ENCODE measurements at regions not wholly inside any gene's neighbourhood (a gene's known extent, or its start where the extent isn't known, plus 50 kb on each side); places are given as distances from the start of the nearest gene placed in this dataset.
A peak's percentile ranks its signal among the peaks of the same experiment; 100 is the strongest.
"Not testable (repeated sequence)": the region's sequence is repeated elsewhere in the genome, so short reads cannot be mapped to it uniquely, and the experiment has no call there.

DNA sequence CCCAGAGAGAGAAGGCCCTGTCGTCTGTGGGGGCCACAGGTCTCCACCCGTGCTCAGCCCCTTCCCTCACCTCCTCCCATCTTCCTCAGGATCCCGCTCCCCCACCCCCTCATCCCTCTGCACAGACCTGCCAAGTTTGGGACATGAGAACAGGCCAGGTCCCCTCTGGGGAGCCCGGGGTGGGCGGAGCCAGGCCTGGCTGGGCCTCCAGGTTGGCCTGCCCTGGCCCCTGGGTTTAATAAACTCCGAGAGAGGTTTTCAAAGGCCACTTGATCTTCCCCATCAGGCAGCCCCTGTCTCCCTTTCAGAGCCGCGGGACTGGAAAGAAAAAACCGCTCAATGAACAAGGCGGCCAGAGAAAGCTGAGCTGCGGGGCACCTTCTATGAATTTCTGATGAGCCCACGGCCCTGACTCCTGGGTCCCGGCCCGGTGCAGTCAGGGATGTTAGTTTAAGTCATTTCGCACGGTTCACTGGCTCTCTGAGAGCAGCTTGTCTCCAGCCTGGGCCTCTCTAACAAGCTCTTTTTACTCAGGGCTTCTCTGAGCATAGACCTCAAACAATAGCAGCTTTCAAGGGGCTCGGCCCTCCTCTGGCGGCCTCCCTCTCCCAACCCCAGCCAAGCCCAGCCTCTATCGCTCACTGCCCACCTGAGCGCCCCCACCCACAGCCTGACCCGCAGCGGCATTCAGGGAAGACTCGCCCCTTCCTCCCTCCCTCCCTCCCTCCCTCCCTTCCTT lies 64.8 kb downstream of the RPUSD4 start:
- 59 to 70% (median 64%) methylated on average over 16 to 23 of the region's 23 CpGs for WGBS, 4 donors
- H3K4me3 ChIP-seq = no peak overlapping the region
- peaks cover 0 to 5% (median 0%) of the 10 kb centered on the region in 12 donors for H3K9me3 ChIP-seq
- ATAC-seq (no peak), DNase-seq (no peak)
- no peaks in the 10 kb centered on the region for H3K27me3 ChIP-seq
- no peak overlapping the region for H3K27ac ChIP-seq
- TF ChIP-seq POLR2A (IDR thresholded peaks at IDR 0.05) = no peak
- TF ChIP-seq, protein P1, sequence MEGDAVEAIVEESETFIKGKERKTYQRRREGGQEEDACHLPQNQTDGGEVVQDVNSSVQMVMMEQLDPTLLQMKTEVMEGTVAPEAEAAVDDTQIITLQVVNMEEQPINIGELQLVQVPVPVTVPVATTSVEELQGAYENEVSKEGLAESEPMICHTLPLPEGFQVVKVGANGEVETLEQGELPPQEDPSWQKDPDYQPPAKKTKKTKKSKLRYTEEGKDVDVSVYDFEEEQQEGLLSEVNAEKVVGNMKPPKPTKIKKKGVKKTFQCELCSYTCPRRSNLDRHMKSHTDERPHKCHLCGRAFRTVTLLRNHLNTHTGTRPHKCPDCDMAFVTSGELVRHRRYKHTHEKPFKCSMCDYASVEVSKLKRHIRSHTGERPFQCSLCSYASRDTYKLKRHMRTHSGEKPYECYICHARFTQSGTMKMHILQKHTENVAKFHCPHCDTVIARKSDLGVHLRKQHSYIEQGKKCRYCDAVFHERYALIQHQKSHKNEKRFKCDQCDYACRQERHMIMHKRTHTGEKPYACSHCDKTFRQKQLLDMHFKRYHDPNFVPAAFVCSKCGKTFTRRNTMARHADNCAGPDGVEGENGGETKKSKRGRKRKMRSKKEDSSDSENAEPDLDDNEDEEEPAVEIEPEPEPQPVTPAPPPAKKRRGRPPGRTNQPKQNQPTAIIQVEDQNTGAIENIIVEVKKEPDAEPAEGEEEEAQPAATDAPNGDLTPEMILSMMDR (IDR thresholded peaks at IDR 0.05) = no peak
- H3K4me1 ChIP-seq = peaks cover 0 to 8% (median 0%) of the 10 kb centered on the region in 12 donors
- intact Hi-C loops (cut with DNase I) = no loop called here
- no peaks in the 10 kb centered on the region for H3K36me3 ChIP-seq

DNA sequence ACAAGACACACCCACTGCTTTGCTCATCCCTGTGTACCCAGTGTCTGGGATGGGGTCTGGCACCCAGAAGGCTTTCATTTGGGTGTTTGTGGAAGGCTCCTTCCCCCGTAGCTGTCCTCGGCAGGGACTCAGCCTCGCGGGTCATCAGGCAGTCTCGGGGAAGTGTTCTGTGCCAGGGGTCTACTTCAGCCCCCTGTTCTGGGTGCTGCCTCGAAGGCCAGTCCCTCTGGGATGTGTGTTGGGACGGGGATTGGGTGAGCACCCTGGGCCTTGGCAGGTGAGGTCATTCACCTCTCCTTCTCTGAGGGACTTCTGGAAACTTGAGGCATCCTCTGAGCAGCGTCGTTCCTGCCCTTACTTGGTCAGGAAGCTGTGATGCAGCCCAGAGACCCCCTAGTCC lies 65.5 kb downstream of the RPUSD4 start:
- no peak overlapping the region for H3K27ac ChIP-seq
- H3K4me3 ChIP-seq = no peak overlapping the region
- no peak for ATAC-seq
- TF ChIP-seq POLR2A (IDR thresholded peaks at IDR 0.05) = no peak
- TF ChIP-seq, protein P1 (IDR thresholded peaks at IDR 0.05) = no peak
- H3K9me3 ChIP-seq = no peaks in the 10 kb centered on the region
- H3K36me3 ChIP-seq = no peaks in the 10 kb centered on the region
- intact Hi-C loops (cut with DNase I) = no loop called here
- peaks cover 0 to 14% (median 3%) of the 10 kb centered on the region in 12 donors for H3K4me1 ChIP-seq
- no peaks in the 10 kb centered on the region for H3K27me3 ChIP-seq
- DNase-seq = no peak
- WGBS, 4 donors = 77 to 89% (median 80%) methylated on average over 8 to 9 of the region's 9 CpGs

DNA sequence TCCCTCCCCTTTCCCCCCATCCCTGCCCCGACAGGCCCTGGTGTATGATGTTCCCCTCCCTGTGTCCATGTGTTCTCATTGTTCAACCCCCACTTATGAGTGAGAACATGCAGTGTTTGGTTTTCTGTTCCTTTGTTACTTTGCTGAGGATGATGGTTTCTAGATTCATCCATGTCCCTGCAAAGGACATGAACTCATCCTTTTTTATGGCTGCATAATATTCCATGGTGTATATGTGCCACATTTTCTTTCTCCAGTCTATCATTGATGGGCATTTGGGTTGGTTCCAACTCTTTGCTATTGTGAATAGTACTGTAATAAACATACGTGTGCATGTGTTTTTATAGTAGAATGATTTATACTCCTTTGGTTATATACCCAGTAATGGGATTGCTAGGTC lies 68.0 kb downstream of the RPUSD4 start:
- H3K4me3 ChIP-seq; H3K27me3 ChIP-seq; H3K36me3 ChIP-seq; H3K27ac ChIP-seq; intact Hi-C loops (cut with DNase I); DNase-seq; ATAC-seq; H3K9me3 ChIP-seq: not testable (repeated sequence)
- H3K4me1 ChIP-seq = peaks cover 0 to 38% (median 25%) of the 10 kb centered on the region in 12 donors
- 92 to 98% (median 94%) methylated on average over 2 of the region's 2 CpGs for WGBS, 4 donors

DNA sequence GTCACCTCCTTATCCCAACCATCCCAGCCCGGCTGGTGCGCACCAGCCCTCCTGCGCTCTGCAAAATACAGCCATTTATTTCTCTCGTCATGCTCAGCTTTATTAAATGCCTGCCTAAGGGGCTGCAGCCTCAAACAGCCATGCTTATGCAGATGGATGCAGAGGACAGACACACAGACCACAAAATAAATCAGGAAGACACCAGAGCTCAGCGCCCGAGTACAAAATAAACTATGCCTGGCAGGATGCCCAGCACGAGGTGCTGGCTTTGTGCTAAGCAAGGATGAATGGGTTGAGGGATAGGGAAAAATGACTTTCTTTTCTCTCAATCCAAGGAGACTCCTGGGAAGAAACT lies 70.5 kb downstream of the RPUSD4 start:
- H3K4me1 ChIP-seq = peaks cover 0 to 52% (median 27%) of the 10 kb centered on the region in 12 donors
- 23 to 36% (median 30%) methylated on average over 7 of the region's 7 CpGs for WGBS, 4 donors

More for the DNA sequence above, 70.5 kb downstream of the RPUSD4 start:
- Histone ChIP-seq H3K27me3 (peaks cover 0 to 4% (median 0%) of the 10 kb centered on the region in 9 donors), H3K9me3 (no peaks in the 10 kb centered on the region), H3K4me3 (no peak overlapping the region), H3K27ac (peak overlapping the region in 2 of 12 donors; percentile 30 to 81), H3K36me3 (no peaks in the 10 kb centered on the region)
- DNase-seq = peak in 3 of 5 donors; percentile 54 to 73 (median 62)
- ATAC-seq = peak in 2 of 4 donors; percentile 42 to 66
- TF ChIP-seq, protein P1 (IDR thresholded peaks at IDR 0.05) = no peak
- TF ChIP-seq POLR2A (IDR thresholded peaks at IDR 0.05) = no peak
- intact Hi-C loops (cut with DNase I) = no loop called here

All from heart left ventricle (tissue), 16 donors.